HAP-1 (cell line): ENCODE measurements at regions not wholly inside any gene's neighbourhood (a gene's known extent, or its start where the extent isn't known, plus 50 kb on each side); places are given as distances from the start of the nearest gene placed in this dataset.
"Not testable (repeated sequence)": the region's sequence is repeated elsewhere in the genome, so short reads cannot be mapped to it uniquely, and the experiment has no call there.

Source experiments
- DNase-seq, 2 experiments: peaks; one replicate each; pipeline ENCODE4 v3.0.0-alpha.2; 2016 to 2020; ENCODE audit warnings: low spot score in 2 of 2
- H3K27me3 ChIP-seq: fragments of 250-450 bp; sonication (Bioruptor Pico); 2 replicates; pipeline ENCODE4 v1.5.1; 2020; ENCODE audit warnings: low read depth, mild to moderate bottlenecking, moderate library complexity
- H3K36me3 ChIP-seq: fragments of 250-450 bp; sonication (Bioruptor Pico); replicated peaks from 2 replicates; pipeline ENCODE4 v1.5.1; 2020; ENCODE audit warnings: mild to moderate bottlenecking
- H3K4me1 ChIP-seq: fragments of 250-450 bp; sonication (Bioruptor Pico); 2 replicates; pipeline ENCODE4 v1.5.1; 2020; ENCODE audit warnings: mild to moderate bottlenecking
- H3K4me3 ChIP-seq: fragments of 250-450 bp; sonication (Bioruptor Pico); 2 replicates; pipeline ENCODE4 v1.5.1; 2020; ENCODE audit warnings: mild to moderate bottlenecking, moderate library complexity
- H3K9me3 ChIP-seq: fragments of 250-450 bp; sonication (Bioruptor Pico); 2 replicates; pipeline ENCODE4 v1.5.1; 2020; ENCODE audit warnings: mild to moderate bottlenecking, moderate library complexity
- in situ Hi-C: fragments of 300-500 bp; cut with MboI; formaldehyde crosslinking; loops from 3 replicates; pipeline ENCODE4 v1.14.3; 2020; ENCODE audit warnings: low sequenced_read_pairs, inconsistent platforms, mixed read lengths

DNA sequence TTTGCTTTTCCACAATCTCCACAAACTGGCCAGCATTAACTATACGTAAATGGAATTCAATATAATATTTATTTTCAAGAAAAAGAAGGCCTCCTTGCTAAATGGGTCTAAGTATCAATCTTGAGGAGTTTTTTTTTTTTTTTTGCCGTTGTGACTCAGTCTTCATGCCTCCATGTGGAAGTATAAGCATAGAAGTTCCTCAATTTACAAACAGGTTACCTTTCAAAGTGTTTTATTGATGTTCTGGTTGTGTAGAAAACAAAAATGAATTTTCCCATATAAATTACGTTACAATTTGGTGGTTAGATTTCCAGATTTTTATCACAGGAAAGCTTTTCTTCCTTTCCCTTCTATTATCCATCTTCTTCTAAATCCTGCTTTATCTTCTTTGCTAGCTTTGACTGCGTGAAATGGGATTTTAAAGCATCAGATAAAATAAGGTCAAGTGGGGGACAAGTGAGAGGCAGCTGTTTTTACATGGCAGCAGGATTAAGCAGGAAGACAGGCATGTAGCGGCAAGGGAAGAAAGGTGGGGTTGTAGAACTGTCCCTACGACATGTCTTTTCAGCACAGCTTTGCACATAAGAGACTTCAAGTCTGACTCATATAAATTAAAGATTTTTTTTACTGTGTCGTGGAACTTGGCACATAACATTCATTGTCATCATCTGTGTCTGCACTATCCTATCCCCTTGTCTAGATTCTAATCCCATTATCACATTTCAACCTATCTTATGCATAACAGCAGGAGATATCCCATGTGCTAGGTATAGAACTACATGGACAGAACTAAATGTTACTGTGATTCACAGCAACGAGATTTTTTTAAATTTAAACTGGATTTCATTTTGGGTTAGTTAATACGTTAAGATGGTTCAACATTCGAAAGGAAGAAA is 135.3 kb upstream of the FAM3C start:
- H3K9me3 ChIP-seq = no peaks in the 10 kb centered on the region
- no peak for DNase-seq
- no peaks in the 10 kb centered on the region for H3K27me3 ChIP-seq
- no peak overlapping the region for H3K4me3 ChIP-seq
- in situ Hi-C loops = no loop called here
- H3K4me1 ChIP-seq = peaks cover 4% of the 10 kb centered on the region; the same call in 1 of the 2 replicates
- H3K36me3 ChIP-seq = no peaks in the 10 kb centered on the region

GRCh38 chr7:121530227-121531174 is 134.4 kb upstream of the FAM3C start:
- no peaks in the 10 kb centered on the region for H3K27me3 ChIP-seq
- H3K4me3 ChIP-seq = no peak overlapping the region
- no peak for DNase-seq
- no peaks in the 10 kb centered on the region for H3K36me3 ChIP-seq
- H3K9me3 ChIP-seq = no peaks in the 10 kb centered on the region
- peaks cover 4% of the 10 kb centered on the region; the same call in 1 of the 2 replicates for H3K4me1 ChIP-seq
- in situ Hi-C loops = no loop called here

DNA sequence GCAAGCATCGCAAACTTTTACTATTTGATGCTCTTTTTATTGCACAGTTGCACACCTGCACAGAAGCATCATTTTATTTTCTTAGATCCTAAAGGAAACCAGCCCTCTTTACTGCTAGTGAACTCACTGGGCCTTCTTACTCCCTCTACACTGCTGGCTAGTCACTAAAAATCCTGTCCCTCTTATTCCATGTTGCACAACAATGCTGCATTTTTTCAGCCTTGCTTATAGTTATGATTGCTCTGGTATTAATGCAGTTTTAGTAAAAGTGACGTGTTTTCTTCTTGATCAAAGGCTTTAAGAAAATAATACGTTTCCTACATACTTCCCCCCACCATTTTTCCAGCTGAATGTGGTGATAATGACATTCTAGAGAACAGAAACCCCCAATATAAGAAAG is 132.9 kb upstream of the FAM3C start:
- Histone ChIP-seq H3K4me3 (no peak overlapping the region), H3K4me1 (peaks cover 4% of the 10 kb centered on the region; the same call in 1 of the 2 replicates), H3K27me3 (no peaks in the 10 kb centered on the region), H3K36me3 (no peaks in the 10 kb centered on the region), H3K9me3 (no peaks in the 10 kb centered on the region)
- DNase-seq = no peak
- in situ Hi-C loops = no loop called here

DNA sequence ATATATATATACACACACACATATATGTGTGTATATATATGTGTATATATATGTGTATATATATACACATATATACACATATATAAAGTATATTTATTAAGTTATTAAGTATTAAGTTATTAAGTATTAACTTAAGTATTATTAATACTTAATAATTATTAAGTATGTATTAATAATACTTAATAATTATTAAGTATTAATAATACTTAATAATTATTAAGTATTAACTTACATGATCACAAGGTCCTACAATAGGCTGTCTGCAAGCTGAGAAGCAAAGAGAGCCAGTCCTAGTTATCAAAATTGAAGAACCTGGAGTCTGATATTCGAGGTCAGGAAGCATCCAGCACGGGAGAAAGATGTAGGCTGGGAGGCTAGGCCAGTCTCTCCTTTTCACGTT is 130.1 kb upstream of the FAM3C start:
- H3K4me3 ChIP-seq, H3K4me1 ChIP-seq, DNase-seq, H3K36me3 ChIP-seq, H3K27me3 ChIP-seq, in situ Hi-C loops, H3K9me3 ChIP-seq: not testable (repeated sequence)

DNA sequence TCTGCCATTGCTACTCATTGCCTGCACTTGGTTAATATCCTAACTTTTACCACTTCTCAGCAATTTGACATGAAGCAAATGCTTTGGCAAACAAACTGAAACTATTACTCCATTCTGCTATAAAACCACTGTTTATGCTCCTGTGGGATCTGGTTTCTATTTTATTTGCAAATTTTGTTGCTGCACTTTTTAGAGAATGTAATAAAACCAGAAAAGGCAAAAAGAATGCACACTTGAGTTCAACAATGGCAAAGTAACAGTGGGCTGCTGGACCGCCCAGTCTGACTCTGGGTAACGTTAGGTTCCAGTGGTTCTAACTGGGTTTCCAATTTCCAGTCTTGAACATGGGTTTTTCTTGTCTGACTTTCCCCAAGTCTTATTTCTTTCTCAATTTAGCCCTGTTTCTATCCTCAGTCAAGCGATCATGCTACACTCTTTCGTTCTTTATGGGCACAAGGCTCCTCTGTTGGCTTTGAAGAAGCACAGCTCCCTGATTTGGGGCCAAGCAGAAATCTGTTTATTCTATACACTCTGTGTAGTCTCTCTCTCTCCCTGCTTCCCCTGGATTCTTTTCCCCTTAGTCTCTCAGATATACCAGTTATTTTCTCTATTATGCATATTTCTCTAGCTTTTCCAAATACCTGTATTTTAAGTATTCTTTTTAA is 129.2 kb upstream of the FAM3C start:
- H3K36me3 ChIP-seq = no peaks in the 10 kb centered on the region
- H3K9me3 ChIP-seq = no peaks in the 10 kb centered on the region
- in situ Hi-C loops = no loop called here
- no peak for DNase-seq
- H3K27me3 ChIP-seq = no peaks in the 10 kb centered on the region
- peaks cover 4% of the 10 kb centered on the region; the same call in 1 of the 2 replicates for H3K4me1 ChIP-seq
- H3K4me3 ChIP-seq = no peak overlapping the region

GRCh38 chr7:121521711-121522400 is 125.7 kb upstream of the FAM3C start:
- no peaks in the 10 kb centered on the region for H3K4me1 ChIP-seq
- H3K9me3 ChIP-seq = no peaks in the 10 kb centered on the region
- no peaks in the 10 kb centered on the region for H3K36me3 ChIP-seq
- in situ Hi-C loops = no loop called here
- DNase-seq = no peak
- no peak overlapping the region for H3K4me3 ChIP-seq
- H3K27me3 ChIP-seq = no peaks in the 10 kb centered on the region

DNA sequence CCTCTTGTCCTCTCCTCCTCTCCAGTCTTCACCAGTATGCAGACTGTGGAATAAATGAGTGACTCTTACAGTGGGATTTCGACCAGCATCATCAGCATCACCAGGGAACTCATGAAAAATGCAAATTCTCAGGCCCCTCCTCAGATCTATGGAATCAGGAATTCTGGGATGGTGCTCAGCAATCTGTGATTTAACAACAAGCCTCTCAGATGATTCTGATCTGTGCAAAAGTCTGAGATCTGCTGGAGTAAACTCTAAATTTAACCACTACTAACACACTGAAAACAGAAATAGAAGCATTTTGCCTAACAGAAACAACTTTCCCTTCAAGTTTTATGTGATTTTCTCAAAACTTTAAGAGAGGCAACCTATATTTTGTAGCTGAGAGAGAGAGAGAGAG is 124.8 kb upstream of the FAM3C start:
- Histone ChIP-seq H3K36me3 (no peaks in the 10 kb centered on the region), H3K9me3 (no peaks in the 10 kb centered on the region), H3K27me3 (no peaks in the 10 kb centered on the region), H3K4me3 (no peak overlapping the region), H3K4me1 (no peaks in the 10 kb centered on the region)
- no peak for DNase-seq
- in situ Hi-C loops = no loop called here

GRCh38 chr7:121519548-121520521 is 123.7 kb upstream of the FAM3C start:
- Histone ChIP-seq H3K4me1 (no peaks in the 10 kb centered on the region), H3K36me3 (no peaks in the 10 kb centered on the region), H3K9me3 (no peaks in the 10 kb centered on the region), H3K4me3 (no peak overlapping the region), H3K27me3 (no peaks in the 10 kb centered on the region)
- in situ Hi-C loops = no loop called here
- no peak for DNase-seq

DNA sequence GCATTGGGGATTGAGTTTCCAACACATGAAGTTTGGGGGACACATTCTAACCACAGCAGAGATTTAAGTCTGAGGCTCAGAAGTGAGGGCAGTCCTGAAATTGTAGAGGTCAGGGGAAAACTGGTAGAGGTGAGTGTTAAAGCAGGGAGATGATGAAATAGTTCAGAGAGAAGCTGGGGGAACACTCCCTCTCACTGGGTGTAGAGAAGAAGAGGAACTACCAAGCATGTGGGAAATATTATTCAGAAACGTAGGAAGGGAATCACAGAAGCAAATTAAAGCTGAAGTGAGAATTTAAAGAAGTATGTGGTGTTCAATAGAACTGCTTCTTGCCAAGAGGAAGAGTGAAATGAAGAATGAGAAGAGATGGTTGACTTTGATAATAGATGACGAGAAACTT is 121.5 kb upstream of the FAM3C start:
- H3K4me1 ChIP-seq = peaks cover 16% of the 10 kb centered on the region
- in situ Hi-C loops = no loop called here
- H3K36me3 ChIP-seq = no peaks in the 10 kb centered on the region
- H3K4me3 ChIP-seq = no peak overlapping the region
- no peaks in the 10 kb centered on the region for H3K9me3 ChIP-seq
- no peaks in the 10 kb centered on the region for H3K27me3 ChIP-seq
- DNase-seq = no peak

DNA sequence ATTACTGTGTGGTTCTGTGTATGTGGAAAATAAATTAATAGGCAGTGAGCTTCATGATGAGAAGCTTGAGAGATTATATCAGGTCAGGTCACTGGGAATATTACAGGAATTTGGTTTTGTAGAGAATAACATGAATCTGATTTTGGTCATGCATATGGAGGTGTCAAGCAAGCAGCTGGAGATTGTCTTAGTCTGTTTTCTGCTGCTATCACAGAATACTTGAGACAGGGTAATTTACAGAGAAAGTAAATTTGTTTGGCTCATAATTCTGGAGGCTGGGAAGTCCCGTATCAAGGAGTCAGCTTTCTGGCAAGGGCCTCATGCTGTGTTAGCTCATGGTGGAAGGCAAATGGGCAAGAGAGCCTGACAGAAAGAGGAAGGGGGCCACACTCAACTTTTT is 120.7 kb upstream of the FAM3C start:
- in situ Hi-C loops = no loop called here
- DNase-seq = no peak
- H3K4me3 ChIP-seq = no peak overlapping the region
- peaks cover 21% of the 10 kb centered on the region for H3K4me1 ChIP-seq
- peaks cover 2% of the 10 kb centered on the region; the same call in 1 of the 2 replicates for H3K9me3 ChIP-seq
- H3K36me3 ChIP-seq = no peaks in the 10 kb centered on the region
- no peaks in the 10 kb centered on the region for H3K27me3 ChIP-seq

DNA sequence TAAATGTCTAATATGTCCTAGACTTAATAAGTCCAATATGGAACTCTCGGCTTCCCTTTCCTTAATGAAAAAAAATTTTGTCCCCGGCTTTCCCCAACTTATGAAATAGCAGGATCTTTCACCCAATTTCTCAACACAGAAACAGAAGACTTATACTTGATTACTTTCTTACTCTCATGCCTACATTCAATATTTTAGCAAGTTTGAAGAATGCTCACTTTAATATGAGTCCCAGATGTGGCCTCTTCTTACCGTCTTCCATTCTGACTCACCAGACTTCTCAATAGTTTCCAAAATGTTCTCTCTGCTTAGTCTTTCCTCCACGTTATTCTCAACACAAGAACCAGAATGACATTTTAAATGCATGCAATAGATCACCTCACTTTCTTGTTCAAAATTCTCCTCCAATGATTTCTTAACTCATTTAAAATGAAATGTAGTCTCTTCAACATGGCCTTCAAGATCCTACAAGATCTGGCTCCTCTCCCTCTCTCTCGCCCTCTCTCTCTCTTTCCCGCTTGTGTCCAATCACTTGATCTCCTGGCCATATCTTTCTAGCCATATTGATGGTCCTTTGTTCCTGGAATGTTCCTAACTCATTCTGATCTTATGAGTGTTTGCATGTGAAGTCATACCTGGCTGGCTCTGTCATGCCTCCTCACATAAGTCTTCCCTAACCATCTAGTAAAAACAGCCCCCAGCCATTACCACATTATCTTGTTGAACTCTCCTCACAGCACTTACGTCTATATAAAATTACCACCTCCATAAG is 119.7 kb upstream of the FAM3C start:
- Histone ChIP-seq H3K4me3 (no peak overlapping the region), H3K36me3 (no peaks in the 10 kb centered on the region), H3K9me3 (peaks cover 9% of the 10 kb centered on the region), H3K27me3 (no peaks in the 10 kb centered on the region), H3K4me1 (peaks cover 21% of the 10 kb centered on the region)
- DNase-seq = no peak
- in situ Hi-C loops = no loop called here

DNA sequence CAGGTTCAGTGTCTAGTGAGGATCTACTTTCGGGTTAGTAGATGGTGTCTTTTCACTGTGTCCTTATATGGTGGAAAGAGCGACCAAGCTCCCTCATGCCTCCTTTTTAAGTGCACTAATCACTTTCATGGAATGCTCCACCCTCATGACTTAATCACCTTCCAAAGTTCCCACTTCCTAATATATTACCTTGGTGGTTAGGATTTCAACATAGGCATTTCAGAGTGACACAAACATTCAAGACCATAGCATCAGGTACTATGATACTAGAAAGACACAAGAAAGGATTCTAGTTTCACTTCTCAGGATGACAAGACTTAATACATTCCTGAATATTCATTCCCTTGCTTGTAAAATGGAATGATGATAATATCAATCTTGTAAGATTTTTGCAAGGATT is 119.1 kb upstream of the FAM3C start:
- Histone ChIP-seq H3K9me3 (peaks cover 10% of the 10 kb centered on the region), H3K27me3 (no peaks in the 10 kb centered on the region), H3K4me1 (peaks cover 21% of the 10 kb centered on the region), H3K4me3 (no peak overlapping the region), H3K36me3 (no peaks in the 10 kb centered on the region)
- in situ Hi-C loops = no loop called here
- no peak for DNase-seq
